ENCODE measurements at regions not wholly inside any gene's neighbourhood (a gene's known extent, or its start where the extent isn't known, plus 50 kb on each side); places are given as distances from the start of the nearest gene placed in this dataset.

GRCh38 chr12:127051139-127051538, 1215.8 kb upstream of the TMEM132C start:
- Histone ChIP-seq H3K36me3 (no peaks in the 10 kb centered on the region), H3K9me3 (no peaks in the 10 kb centered on the region), H3K27me3 (replicated peaks; ENCODE audit: insufficient read depth) (no peaks in the 10 kb centered on the region), H3K4me1 (ENCODE audit: control insufficient read depth in 1 of 2, low read depth in 2 of 2) (no peaks in the 10 kb centered on the region), H3K27ac (no peak overlapping the region), H3K4me3 (no peak overlapping the region)
- no peak for TF ChIP-seq CTCF (IDR thresholded peaks at IDR 0.05)
- ATAC-seq (ENCODE audit: insufficient number of reproducible peaks, low FRiP score, low read depth) (no peak), DNase-seq (ENCODE audit: low spot score) (no peak)

- ATAC-seq (ENCODE audit: insufficient number of reproducible peaks, low FRiP score, low read depth), result no peak
- Histone ChIP-seq H3K4me1 (ENCODE audit: control insufficient read depth in 1 of 2, low read depth in 2 of 2) (no peaks in the 10 kb centered on the region), H3K27ac (no peak overlapping the region), H3K27me3 (replicated peaks; ENCODE audit: insufficient read depth) (no peaks in the 10 kb centered on the region), H3K36me3 (no peaks in the 10 kb centered on the region), H3K9me3 (no peaks in the 10 kb centered on the region), H3K4me3 (no peak overlapping the region)
- DNase-seq (ENCODE audit: low spot score), result no peak
- no peak for TF ChIP-seq CTCF (IDR thresholded peaks at IDR 0.05)
These were observed 1214.3 kb upstream of the TMEM132C start for GRCh38 chr12:127052511-127053232.

- ATAC-seq (ENCODE audit: insufficient number of reproducible peaks, low FRiP score, low read depth), result no peak
- no peaks in the 10 kb centered on the region for H3K36me3 ChIP-seq
These were observed 1212.4 kb upstream of the TMEM132C start for GRCh38 chr12:127054531-127054930.

GRCh38 chr12:127060310-127060847, 1206.6 kb upstream of the TMEM132C start:
- no peaks in the 10 kb centered on the region for H3K36me3 ChIP-seq
- no peak overlapping the region for H3K27ac ChIP-seq
- H3K4me1 ChIP-seq (ENCODE audit: control insufficient read depth in 1 of 2, low read depth in 2 of 2), result no peaks in the 10 kb centered on the region
- H3K4me3 ChIP-seq, result no peak overlapping the region
- TF ChIP-seq CTCF (IDR thresholded peaks at IDR 0.05), result no peak
- no peak for ATAC-seq (ENCODE audit: insufficient number of reproducible peaks, low FRiP score, low read depth)
- no peak for DNase-seq (ENCODE audit: low spot score)
- no peaks in the 10 kb centered on the region for H3K9me3 ChIP-seq
- no peaks in the 10 kb centered on the region for H3K27me3 ChIP-seq (replicated peaks; ENCODE audit: insufficient read depth)

More at GRCh38 chr12:127054531-127054930, 1212.4 kb upstream of the TMEM132C start:
- Histone ChIP-seq H3K4me1 (ENCODE audit: control insufficient read depth in 1 of 2, low read depth in 2 of 2) (no peaks in the 10 kb centered on the region), H3K27me3 (replicated peaks; ENCODE audit: insufficient read depth) (no peaks in the 10 kb centered on the region), H3K9me3 (no peaks in the 10 kb centered on the region), H3K4me3 (no peak overlapping the region), H3K27ac (no peak overlapping the region)
- no peak for DNase-seq (ENCODE audit: low spot score)
- no peak for TF ChIP-seq CTCF (IDR thresholded peaks at IDR 0.05)

GRCh38 chr12:127060933-127061332, 1206.0 kb upstream of the TMEM132C start:
- DNase-seq (ENCODE audit: low spot score), result no peak
- H3K4me3 ChIP-seq, result no peak overlapping the region

More at GRCh38 chr12:127060933-127061332, 1206.0 kb upstream of the TMEM132C start:
- Histone ChIP-seq H3K36me3 (no peaks in the 10 kb centered on the region), H3K9me3 (no peaks in the 10 kb centered on the region), H3K4me1 (ENCODE audit: control insufficient read depth in 1 of 2, low read depth in 2 of 2) (no peaks in the 10 kb centered on the region), H3K27me3 (replicated peaks; ENCODE audit: insufficient read depth) (no peaks in the 10 kb centered on the region), H3K27ac (no peak overlapping the region)
- TF ChIP-seq CTCF (IDR thresholded peaks at IDR 0.05), result no peak
- no peak for ATAC-seq (ENCODE audit: insufficient number of reproducible peaks, low FRiP score, low read depth)
